HAP-1 (cell line): ENCODE measurements at regions not wholly inside any gene's neighbourhood (a gene's known extent, or its start where the extent isn't known, plus 50 kb on each side); places are given as distances from the start of the nearest gene placed in this dataset.
A peak's percentile ranks its signal among the peaks of the same experiment; 100 is the strongest.
"Not testable (repeated sequence)": the region's sequence is repeated elsewhere in the genome, so short reads cannot be mapped to it uniquely, and the experiment has no call there.

Source experiments
- DNase-seq, 2 experiments: peaks; one replicate each; pipeline ENCODE4 v3.0.0-alpha.2; 2016 to 2020; ENCODE audit warnings: low spot score in 2 of 2
- H3K27me3 ChIP-seq: fragments of 250-450 bp; sonication (Bioruptor Pico); 2 replicates; pipeline ENCODE4 v1.5.1; 2020; ENCODE audit warnings: low read depth, mild to moderate bottlenecking, moderate library complexity
- H3K36me3 ChIP-seq: fragments of 250-450 bp; sonication (Bioruptor Pico); replicated peaks from 2 replicates; pipeline ENCODE4 v1.5.1; 2020; ENCODE audit warnings: mild to moderate bottlenecking
- H3K4me1 ChIP-seq: fragments of 250-450 bp; sonication (Bioruptor Pico); 2 replicates; pipeline ENCODE4 v1.5.1; 2020; ENCODE audit warnings: mild to moderate bottlenecking
- H3K4me3 ChIP-seq: fragments of 250-450 bp; sonication (Bioruptor Pico); 2 replicates; pipeline ENCODE4 v1.5.1; 2020; ENCODE audit warnings: mild to moderate bottlenecking, moderate library complexity
- H3K9me3 ChIP-seq: fragments of 250-450 bp; sonication (Bioruptor Pico); 2 replicates; pipeline ENCODE4 v1.5.1; 2020; ENCODE audit warnings: mild to moderate bottlenecking, moderate library complexity
- in situ Hi-C: fragments of 300-500 bp; cut with MboI; formaldehyde crosslinking; loops from 3 replicates; pipeline ENCODE4 v1.14.3; 2020; ENCODE audit warnings: low sequenced_read_pairs, inconsistent platforms, mixed read lengths

GRCh38 chr11:128157423-128158298, 429.7 kb downstream of the ETS1 start:
- Histone ChIP-seq H3K27me3 (no peaks in the 10 kb centered on the region), H3K4me1 (no peaks in the 10 kb centered on the region), H3K4me3 (no peak overlapping the region), H3K36me3 (no peaks in the 10 kb centered on the region), H3K9me3 (no peaks in the 10 kb centered on the region)
- in situ Hi-C loops, result loop anchor here (25.0 kb wide), 2 partner anchors 805 to 1720 kb away; no protein-coding TSS in a partner anchor
- peak; percentile 47 to 73 for DNase-seq

DNA sequence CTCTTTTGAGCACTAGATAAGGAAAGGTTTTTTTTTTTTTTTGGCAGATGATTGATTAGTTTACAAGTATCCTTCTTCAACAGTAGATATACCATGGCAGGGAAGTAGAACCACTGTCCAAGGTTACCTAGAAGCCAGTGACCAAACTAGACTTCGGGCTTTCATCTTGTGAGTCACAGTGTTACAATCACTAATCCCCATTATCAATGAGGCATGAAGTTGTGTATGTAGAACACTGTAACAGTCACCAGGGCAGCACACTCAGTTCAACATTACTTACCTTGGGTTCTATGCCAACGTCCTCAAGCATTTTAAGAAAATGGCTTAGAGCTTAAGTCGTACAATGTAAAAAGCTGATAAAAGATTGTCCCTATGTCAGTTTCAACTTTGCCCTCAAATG, 430.9 kb downstream of the ETS1 start:
- in situ Hi-C loops, result loop anchor here (25.0 kb wide), 2 partner anchors 806 to 1719 kb away; no protein-coding TSS in a partner anchor
- Histone ChIP-seq H3K27me3 (no peaks in the 10 kb centered on the region), H3K9me3 (no peaks in the 10 kb centered on the region), H3K4me1 (no peaks in the 10 kb centered on the region), H3K4me3 (no peak overlapping the region), H3K36me3 (no peaks in the 10 kb centered on the region)
- DNase-seq, result no peak

GRCh38 chr11:128155590-128155989, 431.8 kb downstream of the ETS1 start:
- Histone ChIP-seq H3K36me3 (no peaks in the 10 kb centered on the region), H3K9me3 (no peaks in the 10 kb centered on the region), H3K27me3 (no peaks in the 10 kb centered on the region), H3K4me1 (no peaks in the 10 kb centered on the region), H3K4me3 (no peak overlapping the region)
- in situ Hi-C loops, result loop anchor here (25.0 kb wide), 2 partner anchors 807 to 1718 kb away; no protein-coding TSS in a partner anchor
- DNase-seq, result no peak

DNA sequence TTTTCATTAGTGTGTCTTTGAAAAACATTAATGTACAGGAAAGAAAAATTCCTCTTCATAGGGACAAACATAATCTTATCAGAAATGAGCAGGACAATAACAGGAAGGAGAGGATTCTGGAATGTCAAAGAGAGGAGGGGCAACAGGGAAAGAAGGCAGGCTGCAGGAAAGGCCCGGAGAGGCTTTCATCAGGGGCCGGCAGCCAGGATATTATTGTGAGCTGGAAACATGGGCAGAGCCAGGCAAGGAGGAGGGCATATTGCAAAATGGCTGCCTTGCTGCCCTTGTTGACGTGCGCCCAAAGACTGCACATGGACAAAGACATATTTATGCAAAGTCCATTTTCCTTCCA, 433.7 kb downstream of the ETS1 start:
- in situ Hi-C loops, result loop anchor here (25.0 kb wide), 2 partner anchors 809 to 1716 kb away; no protein-coding TSS in a partner anchor

GRCh38 chr11:128152796-128153696, 434.3 kb downstream of the ETS1 start:
- no peak for DNase-seq
- H3K36me3 ChIP-seq, result no peaks in the 10 kb centered on the region

More for the DNA sequence above, 433.7 kb downstream of the ETS1 start:
- DNase-seq, result no peak
- Histone ChIP-seq H3K4me1 (no peaks in the 10 kb centered on the region), H3K9me3 (no peaks in the 10 kb centered on the region), H3K27me3 (0 out of 2 replicates have a peak, but pooled peaks cover 3% of the 10 kb centered on the region), H3K4me3 (no peak overlapping the region), H3K36me3 (no peaks in the 10 kb centered on the region)

DNA sequence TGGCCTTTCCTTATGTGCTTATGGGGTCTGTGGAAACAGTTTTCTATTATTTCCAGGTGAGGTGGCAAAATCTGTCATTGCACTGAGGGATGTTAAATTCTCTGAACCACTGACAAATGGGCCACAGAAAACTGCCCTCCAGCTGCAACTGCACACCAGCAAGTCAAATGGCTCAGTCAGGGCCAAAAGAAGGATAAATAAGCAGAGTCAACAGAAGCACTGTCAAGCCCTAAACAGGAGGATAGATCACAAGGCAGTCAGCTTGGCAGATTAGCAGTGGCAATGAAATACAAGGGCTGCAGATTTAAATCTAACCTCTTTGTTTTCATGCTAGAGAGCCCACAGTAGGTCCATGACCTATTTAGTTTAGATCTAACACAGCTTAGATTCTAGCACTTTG, 435.6 kb downstream of the ETS1 start:
- in situ Hi-C loops, result loop anchor here (25.0 kb wide), 2 partner anchors 811 to 1714 kb away; no protein-coding TSS in a partner anchor
- DNase-seq, result no peak
- Histone ChIP-seq H3K4me1 (no peaks in the 10 kb centered on the region), H3K4me3 (no peak overlapping the region), H3K9me3 (no peaks in the 10 kb centered on the region), H3K36me3 (no peaks in the 10 kb centered on the region), H3K27me3 (0 out of 2 replicates have a peak, but pooled peaks cover 3% of the 10 kb centered on the region)

More at GRCh38 chr11:128152796-128153696, 434.3 kb downstream of the ETS1 start:
- Histone ChIP-seq H3K4me1 (no peaks in the 10 kb centered on the region), H3K4me3 (no peak overlapping the region), H3K27me3 (0 out of 2 replicates have a peak, but pooled peaks cover 3% of the 10 kb centered on the region), H3K9me3 (no peaks in the 10 kb centered on the region)
- in situ Hi-C loops, result loop anchor here (25.0 kb wide), 2 partner anchors 809 to 1716 kb away; no protein-coding TSS in a partner anchor

DNA sequence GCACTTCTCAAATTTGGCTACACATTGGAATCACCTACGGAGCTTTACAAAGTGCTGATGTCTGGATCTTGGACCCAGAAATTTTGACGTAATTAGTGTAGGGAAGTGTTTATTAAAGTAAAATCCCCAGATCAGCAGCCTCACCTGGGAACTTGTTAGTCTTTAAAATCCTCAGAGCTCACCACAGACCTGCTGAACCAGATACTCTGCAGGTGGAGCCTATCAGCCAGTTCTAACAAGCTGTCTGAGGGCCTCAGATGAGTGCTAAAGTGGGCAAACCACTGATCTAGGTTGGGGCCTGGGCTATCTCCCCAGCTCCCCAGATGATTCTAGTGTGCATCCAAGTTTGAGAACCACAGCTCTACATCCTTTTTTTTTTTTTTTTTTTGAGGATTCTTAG, 436.0 kb downstream of the ETS1 start:
- 0 out of 2 replicates have a peak, but pooled peaks cover 3% of the 10 kb centered on the region for H3K27me3 ChIP-seq
- H3K4me3 ChIP-seq, result no peak overlapping the region
- H3K4me1 ChIP-seq, result no peaks in the 10 kb centered on the region
- in situ Hi-C loops, result loop anchor here (25.0 kb wide), 2 partner anchors 811 to 1714 kb away; no protein-coding TSS in a partner anchor
- no peaks in the 10 kb centered on the region for H3K9me3 ChIP-seq
- no peak for DNase-seq
- no peaks in the 10 kb centered on the region for H3K36me3 ChIP-seq

DNA sequence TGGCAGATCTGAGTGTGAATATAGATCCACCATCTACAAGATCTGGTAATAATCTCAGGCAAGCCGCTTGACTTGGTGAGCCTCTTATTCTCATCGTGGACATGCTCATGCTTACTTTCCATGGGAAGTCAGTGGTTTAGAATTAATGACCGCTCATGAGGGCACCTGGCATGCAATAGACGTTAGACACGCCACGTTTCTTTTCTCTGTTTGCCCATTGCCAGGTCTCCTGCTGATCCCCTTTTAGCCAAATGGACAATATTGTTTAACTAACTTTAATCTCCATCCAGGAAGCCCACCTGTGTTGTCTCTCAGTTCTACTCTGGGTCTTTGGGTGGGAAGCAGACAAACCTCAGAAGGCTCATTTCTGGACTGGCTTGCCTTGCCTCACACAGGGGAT, 439.1 kb downstream of the ETS1 start:
- Histone ChIP-seq H3K9me3 (no peaks in the 10 kb centered on the region), H3K4me3 (no peak overlapping the region), H3K4me1 (no peaks in the 10 kb centered on the region), H3K27me3 (0 out of 2 replicates have a peak, but pooled peaks cover 3% of the 10 kb centered on the region), H3K36me3 (no peaks in the 10 kb centered on the region)
- no peak for DNase-seq
- in situ Hi-C loops, result no loop called here

DNA sequence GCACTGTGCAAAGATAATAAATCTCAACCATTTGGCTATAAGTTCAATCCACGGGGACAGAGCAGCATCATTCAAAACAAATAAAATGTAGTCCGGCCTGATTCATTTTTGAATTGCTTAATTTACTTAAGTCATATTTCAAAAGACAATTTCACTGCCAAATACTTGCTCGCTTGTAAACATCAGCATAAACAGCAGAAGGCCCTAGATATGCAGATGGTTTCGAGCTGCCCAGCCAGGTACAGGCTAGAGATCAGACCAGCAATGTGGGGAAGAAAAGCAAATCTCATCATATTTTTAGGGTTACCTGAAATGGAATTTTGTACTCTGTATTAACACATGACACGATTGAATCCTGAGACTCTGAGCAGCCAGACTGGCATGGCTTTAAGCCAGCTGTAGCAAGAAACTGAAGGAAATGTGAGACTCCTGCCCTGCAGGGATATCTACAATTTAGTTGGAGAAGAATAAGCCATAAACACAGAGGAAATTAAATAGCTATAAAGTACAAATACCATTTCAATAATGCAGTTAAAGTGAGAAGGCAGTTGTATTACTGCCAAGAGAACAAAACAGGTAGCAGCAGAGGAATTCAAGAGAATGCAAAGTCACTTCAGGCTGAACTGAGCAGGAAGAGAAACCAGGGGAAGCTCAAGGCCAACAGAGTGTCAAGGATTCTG, 440.3 kb downstream of the ETS1 start:
- Histone ChIP-seq H3K9me3 (no peaks in the 10 kb centered on the region), H3K27me3 (0 out of 2 replicates have a peak, but pooled peaks cover 3% of the 10 kb centered on the region), H3K36me3 (no peaks in the 10 kb centered on the region), H3K4me3 (no peak overlapping the region), H3K4me1 (no peaks in the 10 kb centered on the region)
- in situ Hi-C loops, result no loop called here
- DNase-seq, result no peak

- DNase-seq, in situ Hi-C loops, H3K4me3 ChIP-seq, H3K4me1 ChIP-seq, H3K36me3 ChIP-seq, H3K27me3 ChIP-seq, H3K9me3 ChIP-seq: not testable (repeated sequence)
These were observed 447.1 kb downstream of the ETS1 start for GRCh38 chr11:128140293-128140692.

GRCh38 chr11:128135451-128135850, 451.9 kb downstream of the ETS1 start:
- Histone ChIP-seq H3K36me3 (no peaks in the 10 kb centered on the region), H3K4me3 (no peak overlapping the region), H3K27me3 (no peaks in the 10 kb centered on the region), H3K9me3 (no peaks in the 10 kb centered on the region), H3K4me1 (no peaks in the 10 kb centered on the region)
- DNase-seq, result no peak
- in situ Hi-C loops, result no loop called here

DNA sequence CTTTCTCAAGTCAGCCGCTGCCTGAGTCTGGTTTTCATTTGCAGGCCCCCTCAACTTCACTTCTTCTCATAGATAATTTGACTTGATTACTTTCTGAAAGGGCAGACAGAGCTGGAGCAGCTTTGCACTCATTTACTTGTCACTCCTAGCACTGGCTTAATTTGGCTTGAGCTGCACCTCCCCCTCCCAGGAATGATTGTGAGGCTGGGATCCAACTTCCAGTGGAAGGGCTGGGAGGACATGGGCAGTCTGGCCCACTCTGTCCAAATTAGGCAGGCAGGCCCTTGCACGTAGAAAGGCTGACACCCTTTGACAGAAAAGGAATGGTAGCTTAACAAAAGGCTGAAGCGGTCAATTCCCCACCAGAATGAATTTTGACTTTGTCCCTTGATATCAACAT, 453.9 kb downstream of the ETS1 start:
- H3K4me1 ChIP-seq, result no peaks in the 10 kb centered on the region
- no peaks in the 10 kb centered on the region for H3K36me3 ChIP-seq
- no peaks in the 10 kb centered on the region for H3K9me3 ChIP-seq
- no peaks in the 10 kb centered on the region for H3K27me3 ChIP-seq
- in situ Hi-C loops, result no loop called here
- no peak for DNase-seq
- no peak overlapping the region for H3K4me3 ChIP-seq

DNA sequence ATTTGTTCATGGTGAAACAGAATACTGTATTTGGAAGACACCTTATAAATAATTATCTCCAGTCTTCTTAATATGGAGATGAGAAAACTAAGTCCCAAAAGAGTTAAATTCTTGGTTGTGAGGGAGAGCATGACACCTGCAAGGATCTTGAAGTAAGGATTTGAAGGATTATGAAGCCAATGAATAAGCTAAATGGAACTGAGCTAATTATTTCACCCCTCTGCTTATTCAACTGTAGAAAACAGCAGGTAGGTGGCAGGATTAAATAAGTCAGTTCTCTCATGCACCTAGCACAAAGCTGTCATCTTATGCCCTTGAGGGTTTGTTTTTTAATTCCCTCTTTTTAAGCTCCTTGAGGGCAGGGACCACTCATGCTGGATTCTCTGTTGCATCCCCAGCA, 457.3 kb downstream of the ETS1 start:
- no peak for DNase-seq
- in situ Hi-C loops, result no loop called here
- no peaks in the 10 kb centered on the region for H3K9me3 ChIP-seq

More for the DNA sequence above, 457.3 kb downstream of the ETS1 start:
- no peaks in the 10 kb centered on the region for H3K27me3 ChIP-seq
- H3K36me3 ChIP-seq, result no peaks in the 10 kb centered on the region
- no peaks in the 10 kb centered on the region for H3K4me1 ChIP-seq
- H3K4me3 ChIP-seq, result no peak overlapping the region
